ENCODE measurements at regions not wholly inside any gene's neighbourhood (a gene's known extent, or its start where the extent isn't known, plus 50 kb on each side); places are given as distances from the start of the nearest gene placed in this dataset.

DNA sequence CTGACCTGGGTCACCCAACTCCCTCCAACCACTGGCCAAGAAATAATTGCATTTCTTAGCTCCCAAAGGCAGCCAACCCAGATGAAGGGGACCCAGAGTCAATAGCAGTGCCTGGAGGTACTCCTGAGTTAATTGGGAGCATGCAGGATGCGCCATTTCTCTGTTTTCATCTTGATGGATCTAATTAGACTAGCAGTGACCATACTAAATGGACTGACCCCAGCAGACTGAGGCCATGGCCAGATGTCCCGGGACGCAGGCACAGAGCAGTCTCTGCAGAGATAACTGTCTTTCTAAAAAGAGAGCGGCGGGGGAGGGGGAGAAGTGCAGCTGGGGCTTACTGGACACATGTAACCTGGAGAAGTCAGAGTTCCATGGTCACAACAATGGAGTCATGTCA lies 53.2 kb upstream of the CMKLR1 start:
- H3K9me3 ChIP-seq (ENCODE audit: low read depth, low read length), result no peaks in the 10 kb centered on the region
- H3K79me2 ChIP-seq (ENCODE audit: insufficient read depth, low read length), result no peaks in the 10 kb centered on the region
- no peak overlapping the region for H3K4me2 ChIP-seq (ENCODE audit: insufficient read depth, low read length)
- H3K27me3 ChIP-seq (ENCODE audit: insufficient read depth, low read length), result peaks cover 23% of the 10 kb centered on the region
- no peak for DNase-seq (ENCODE audit: insufficient read length, low spot score, missing footprints)
- no peak overlapping the region for H2AFZ ChIP-seq (ENCODE audit: low read length)
- TF ChIP-seq, protein P1, sequence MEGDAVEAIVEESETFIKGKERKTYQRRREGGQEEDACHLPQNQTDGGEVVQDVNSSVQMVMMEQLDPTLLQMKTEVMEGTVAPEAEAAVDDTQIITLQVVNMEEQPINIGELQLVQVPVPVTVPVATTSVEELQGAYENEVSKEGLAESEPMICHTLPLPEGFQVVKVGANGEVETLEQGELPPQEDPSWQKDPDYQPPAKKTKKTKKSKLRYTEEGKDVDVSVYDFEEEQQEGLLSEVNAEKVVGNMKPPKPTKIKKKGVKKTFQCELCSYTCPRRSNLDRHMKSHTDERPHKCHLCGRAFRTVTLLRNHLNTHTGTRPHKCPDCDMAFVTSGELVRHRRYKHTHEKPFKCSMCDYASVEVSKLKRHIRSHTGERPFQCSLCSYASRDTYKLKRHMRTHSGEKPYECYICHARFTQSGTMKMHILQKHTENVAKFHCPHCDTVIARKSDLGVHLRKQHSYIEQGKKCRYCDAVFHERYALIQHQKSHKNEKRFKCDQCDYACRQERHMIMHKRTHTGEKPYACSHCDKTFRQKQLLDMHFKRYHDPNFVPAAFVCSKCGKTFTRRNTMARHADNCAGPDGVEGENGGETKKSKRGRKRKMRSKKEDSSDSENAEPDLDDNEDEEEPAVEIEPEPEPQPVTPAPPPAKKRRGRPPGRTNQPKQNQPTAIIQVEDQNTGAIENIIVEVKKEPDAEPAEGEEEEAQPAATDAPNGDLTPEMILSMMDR (IDR thresholded peaks at IDR 0.05; ENCODE audit: extremely low read depth, low read depth, low read length), result no peak
- no peaks in the 10 kb centered on the region for H3K4me1 ChIP-seq (ENCODE audit: insufficient read depth, low read length)
- H3K27ac ChIP-seq (ENCODE audit: low read depth, low read length), result no peak overlapping the region
- no peaks in the 10 kb centered on the region for H3K36me3 ChIP-seq (ENCODE audit: insufficient read depth, low read length)
- H4K20me1 ChIP-seq (ENCODE audit: insufficient read depth, low read length), result no peaks in the 10 kb centered on the region
- no peak overlapping the region for H3K4me3 ChIP-seq (ENCODE audit: insufficient read depth, low read length)

DNA sequence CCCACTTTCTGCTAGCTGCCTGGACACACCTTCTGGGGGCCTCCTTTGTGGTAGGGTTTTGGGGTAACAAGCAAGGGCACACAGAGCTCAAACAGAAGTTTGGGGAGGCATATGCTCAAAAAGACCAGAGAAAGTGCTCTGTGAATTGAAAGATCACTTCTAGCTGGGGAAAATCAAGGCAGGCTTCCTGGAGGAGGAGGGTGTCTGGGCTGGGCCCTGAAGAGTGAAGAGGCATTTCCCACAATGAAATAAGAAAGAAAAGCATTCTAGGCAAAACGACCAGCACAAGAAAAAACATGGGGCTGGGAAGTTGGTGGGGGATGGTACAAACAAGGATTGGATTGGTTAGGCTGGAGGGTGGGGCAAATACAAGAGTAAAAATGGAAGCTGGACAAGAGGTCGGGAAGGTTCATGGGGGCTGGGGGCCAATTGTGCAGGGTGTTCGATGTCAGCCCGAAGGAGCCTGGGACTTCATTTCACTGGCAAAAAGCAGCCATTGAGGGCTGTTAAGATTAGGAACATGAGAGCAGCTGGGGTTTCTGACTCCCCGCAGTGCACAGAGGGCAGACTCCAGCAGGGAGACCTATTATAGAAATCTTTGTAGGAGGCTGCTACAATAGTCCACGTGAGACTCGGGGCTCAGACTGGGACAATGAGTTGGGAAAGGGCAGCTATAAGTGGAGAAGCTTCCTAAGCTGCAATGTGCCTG lies 51.5 kb upstream of the CMKLR1 start:
- H4K20me1 ChIP-seq (ENCODE audit: insufficient read depth, low read length), result no peaks in the 10 kb centered on the region
- TF ChIP-seq, protein P1 (IDR thresholded peaks at IDR 0.05; ENCODE audit: extremely low read depth, low read depth, low read length), result no peak
- H3K9me3 ChIP-seq (ENCODE audit: low read depth, low read length), result no peaks in the 10 kb centered on the region
- peaks cover 23% of the 10 kb centered on the region for H3K27me3 ChIP-seq (ENCODE audit: insufficient read depth, low read length)
- H3K4me2 ChIP-seq (ENCODE audit: insufficient read depth, low read length), result no peak overlapping the region
- H3K79me2 ChIP-seq (ENCODE audit: insufficient read depth, low read length), result no peaks in the 10 kb centered on the region
- H3K27ac ChIP-seq (ENCODE audit: low read depth, low read length), result no peak overlapping the region
- no peaks in the 10 kb centered on the region for H3K4me1 ChIP-seq (ENCODE audit: insufficient read depth, low read length)
- no peak for DNase-seq (ENCODE audit: insufficient read length, low spot score, missing footprints)
- no peak overlapping the region for H2AFZ ChIP-seq (ENCODE audit: low read length)
- H3K4me3 ChIP-seq (ENCODE audit: insufficient read depth, low read length), result no peak overlapping the region
- no peaks in the 10 kb centered on the region for H3K36me3 ChIP-seq (ENCODE audit: insufficient read depth, low read length)

DNA sequence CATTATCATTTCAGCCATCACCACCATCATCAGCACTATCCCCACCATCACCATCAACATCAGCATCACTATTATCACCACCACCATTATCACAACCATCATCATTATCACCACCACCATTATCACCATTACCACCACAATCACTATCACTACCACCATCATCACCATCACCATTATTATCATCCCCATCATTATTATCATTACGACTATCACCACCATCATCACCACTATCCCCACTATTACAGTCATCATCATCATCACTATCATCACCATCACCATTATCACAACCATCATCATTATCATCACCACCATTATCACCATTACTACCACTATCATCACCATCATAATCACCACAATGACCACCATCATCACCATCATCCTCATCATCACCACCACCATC lies 50.4 kb upstream of the CMKLR1 start:
- TF ChIP-seq, protein P1 (IDR thresholded peaks at IDR 0.05; ENCODE audit: extremely low read depth, low read depth, low read length), result no peak
- Histone ChIP-seq H3K27me3 (ENCODE audit: insufficient read depth, low read length) (peaks cover 23% of the 10 kb centered on the region), H3K27ac (ENCODE audit: low read depth, low read length) (no peak overlapping the region), H3K4me1 (ENCODE audit: insufficient read depth, low read length) (no peaks in the 10 kb centered on the region), H2AFZ (ENCODE audit: low read length) (no peak overlapping the region), H3K4me3 (ENCODE audit: insufficient read depth, low read length) (no peak overlapping the region), H3K4me2 (ENCODE audit: insufficient read depth, low read length) (no peak overlapping the region), H3K9me3 (ENCODE audit: low read depth, low read length) (no peaks in the 10 kb centered on the region), H3K36me3 (ENCODE audit: insufficient read depth, low read length) (no peaks in the 10 kb centered on the region), H4K20me1 (ENCODE audit: insufficient read depth, low read length) (no peaks in the 10 kb centered on the region), H3K79me2 (ENCODE audit: insufficient read depth, low read length) (no peaks in the 10 kb centered on the region)
- no peak for DNase-seq (ENCODE audit: insufficient read length, low spot score, missing footprints)

All from osteoblast (primary cell).